Cardiac fibroblast (primary cell): ENCODE measurements at regions not wholly inside any gene's neighbourhood (a gene's known extent, or its start where the extent isn't known, plus 50 kb on each side); places are given as distances from the start of the nearest gene placed in this dataset.

Experiments
- DNase-seq, 2 donors: peaks; one replicate each; pipeline versions ENCODE4 v3.0.0 to v3.0.0-alpha.2; 2010; ENCODE audit warnings: low read depth in 2 of 2
- H3K4me3 ChIP-seq, 2 donors: replicated peaks in 1 of 2; 1 replicate in 1 of 2; 2 replicates in 1 of 2; pipeline ENCODE4 v1.5.1; 2011; ENCODE audit warnings: low read depth in 2 of 2, low read length in 2 of 2, mild to moderate bottlenecking in 2 of 2, moderate library complexity in 1 of 2
- CTCF ChIP-seq: IDR thresholded peaks from one replicate; pipeline ENCODE4 v1.5.1; 2011; ENCODE audit warnings: low read depth, mild to moderate bottlenecking, low read length, inconsistent platforms

GRCh38 chr10:21304608-21305007, 220.9 kb downstream of the SKIDA1 start:
- TF ChIP-seq CTCF, result no peak
- H3K4me3 ChIP-seq, result no peak overlapping the region
- no peak for DNase-seq

GRCh38 chr10:21304198-21304597, 221.3 kb downstream of the SKIDA1 start:
- peak; percentile 61 to 66 for DNase-seq
- no peak overlapping the region for H3K4me3 ChIP-seq
- no peak for TF ChIP-seq CTCF

- no peak overlapping the region for H3K4me3 ChIP-seq
- DNase-seq, result no peak
- TF ChIP-seq CTCF, result no peak
Observed at GRCh38 chr10:21300551-21300950, 224.9 kb downstream of the SKIDA1 start.

- no peak for TF ChIP-seq CTCF
- H3K4me3 ChIP-seq, result no peak overlapping the region
- no peak for DNase-seq
Observed at GRCh38 chr10:21299330-21299729, 226.2 kb downstream of the SKIDA1 start.

- TF ChIP-seq CTCF, result no peak
- no peak overlapping the region for H3K4me3 ChIP-seq
- no peak for DNase-seq
Observed at GRCh38 chr10:21298701-21299100, 226.8 kb downstream of the SKIDA1 start.

GRCh38 chr10:21297603-21298383, 227.7 kb downstream of the SKIDA1 start:
- no peak for TF ChIP-seq CTCF
- H3K4me3 ChIP-seq, result no peak overlapping the region
- DNase-seq, result peak; percentile 39 to 65
